NCI-H2171 treated with DMSO at 0.1 percent for 48 hours (cell line): ENCODE measurements at regions not wholly inside any gene's neighbourhood (a gene's known extent, or its start where the extent isn't known, plus 50 kb on each side); places are given as distances from the start of the nearest gene placed in this dataset.

ENCODE experiments used
- DNase-seq: peaks from one replicate; lab custom pipeline; 2025; lab: John Stamatoyannopoulos, UW

- DNase-seq, result no peak
These were observed 339.8 kb downstream of the PRDM2 start for GRCh38 chr1:14039582-14040430.

DNA sequence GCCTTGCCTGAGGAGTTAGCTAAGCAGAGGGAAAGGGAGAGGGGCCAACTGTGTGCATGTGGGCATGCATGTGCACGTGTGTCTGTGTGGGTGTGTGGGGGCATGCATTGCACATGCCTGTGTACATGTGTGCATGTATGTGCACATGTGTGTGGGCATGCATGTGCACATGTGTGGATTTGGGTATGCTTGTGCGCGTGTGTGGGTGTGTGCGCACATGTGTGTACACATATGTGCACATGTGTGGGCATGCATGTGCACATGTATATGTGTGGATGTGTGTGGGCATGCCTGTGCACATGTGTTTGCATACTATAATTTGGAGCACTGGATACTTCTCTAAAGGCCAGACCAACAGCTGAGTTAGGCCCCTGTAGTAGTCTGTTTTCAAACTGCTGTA, 350.0 kb downstream of the PRDM2 start:
- DNase-seq, result no peak

DNA sequence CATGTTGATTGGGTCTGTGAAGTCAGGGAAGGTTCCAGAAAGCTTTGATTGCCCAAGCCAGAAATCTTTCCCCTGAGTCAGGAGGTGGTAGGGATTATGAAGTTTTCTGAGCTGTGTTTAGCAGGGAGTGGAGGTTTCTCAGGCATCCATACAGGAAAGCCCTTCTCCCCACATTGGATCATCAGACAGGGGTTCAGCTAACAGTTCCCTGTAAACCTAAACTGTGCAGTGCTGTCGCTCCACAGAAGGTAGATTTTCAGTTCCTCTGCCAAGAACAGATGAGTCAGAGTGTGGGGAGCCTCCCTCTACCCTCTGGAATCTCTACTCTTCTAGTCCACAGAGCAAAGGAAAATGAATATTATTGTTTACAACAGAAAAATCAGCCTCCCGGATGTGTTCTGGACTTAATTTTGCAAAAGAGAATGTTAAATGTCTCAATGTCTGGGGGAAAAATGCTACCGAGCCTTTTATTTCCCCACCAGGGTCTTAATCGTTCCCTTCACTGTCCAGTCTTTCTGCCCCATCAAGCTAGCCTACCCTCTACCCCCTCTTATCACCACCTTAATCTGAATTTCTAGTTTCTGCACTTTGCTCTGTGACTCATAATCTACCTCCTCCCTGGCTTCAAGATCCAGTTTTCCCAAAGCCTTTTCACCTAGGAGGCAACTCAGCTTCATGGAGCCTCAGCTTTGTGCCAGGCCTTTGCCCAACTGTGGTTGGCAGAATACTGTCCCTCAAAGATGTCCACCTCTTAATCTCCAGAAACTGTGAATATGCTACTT, 355.6 kb downstream of the PRDM2 start:
- DNase-seq, result no peak

DNA sequence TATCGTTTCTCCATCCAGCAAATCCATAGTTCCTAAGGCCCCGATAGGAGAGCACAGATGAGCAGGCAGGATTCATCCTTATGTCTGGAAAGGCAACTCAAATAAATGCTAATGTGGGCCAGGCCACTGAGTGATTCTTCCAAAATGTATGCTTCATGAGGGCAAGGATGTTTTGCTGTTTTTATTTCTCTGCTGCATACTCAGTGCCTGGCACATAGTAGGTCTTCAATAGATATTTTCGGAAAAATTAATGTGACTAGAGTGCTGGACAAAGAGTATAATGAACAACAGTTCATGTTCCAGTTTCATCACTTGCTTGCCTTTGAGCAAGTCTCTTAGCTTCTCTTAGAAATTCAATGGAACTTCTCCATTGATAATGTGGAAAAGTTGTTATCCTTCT, 357.7 kb downstream of the PRDM2 start:
- DNase-seq, result no peak

GRCh38 chr1:14061204-14061603, 361.2 kb downstream of the PRDM2 start:
- DNase-seq, result no peak

DNA sequence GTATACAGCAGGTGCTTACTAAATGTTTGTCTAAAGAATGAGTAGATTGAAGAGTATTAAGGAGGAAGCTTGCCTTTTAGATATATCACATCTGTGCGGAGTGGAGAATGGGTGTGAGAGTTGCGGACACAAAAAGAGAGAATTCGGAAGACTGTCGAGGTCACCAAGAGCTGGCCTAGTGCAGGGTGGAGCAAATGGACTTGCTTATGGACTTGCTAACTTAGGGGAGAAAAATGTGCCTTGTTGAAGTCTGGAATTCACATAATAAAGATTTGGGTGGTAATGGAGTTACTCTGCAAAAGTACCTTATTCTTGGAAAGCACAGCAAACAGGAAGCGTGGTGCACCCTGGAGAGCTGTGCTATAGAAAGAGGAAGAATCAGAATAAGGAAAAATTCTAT, 361.7 kb downstream of the PRDM2 start:
- DNase-seq, result no peak

DNA sequence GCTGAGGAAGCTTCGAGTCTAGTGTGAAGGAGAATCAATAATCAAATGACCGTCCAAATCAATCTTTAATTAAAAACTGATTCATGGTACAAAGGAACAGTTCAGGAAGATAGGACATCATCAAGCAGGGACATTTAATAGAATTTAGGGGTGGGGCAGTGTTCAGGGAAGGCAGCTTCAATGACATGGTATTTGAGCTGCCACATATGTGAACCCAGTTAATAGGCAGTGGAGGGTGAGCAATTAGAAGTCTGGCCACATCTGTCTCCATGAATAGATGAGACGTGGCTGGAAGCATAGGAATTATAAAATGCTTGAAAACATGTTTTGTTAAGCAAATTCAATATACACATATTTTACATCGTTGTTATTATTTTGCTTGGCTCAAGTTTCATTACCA, 362.7 kb downstream of the PRDM2 start:
- DNase-seq, result peak; percentile 7

DNA sequence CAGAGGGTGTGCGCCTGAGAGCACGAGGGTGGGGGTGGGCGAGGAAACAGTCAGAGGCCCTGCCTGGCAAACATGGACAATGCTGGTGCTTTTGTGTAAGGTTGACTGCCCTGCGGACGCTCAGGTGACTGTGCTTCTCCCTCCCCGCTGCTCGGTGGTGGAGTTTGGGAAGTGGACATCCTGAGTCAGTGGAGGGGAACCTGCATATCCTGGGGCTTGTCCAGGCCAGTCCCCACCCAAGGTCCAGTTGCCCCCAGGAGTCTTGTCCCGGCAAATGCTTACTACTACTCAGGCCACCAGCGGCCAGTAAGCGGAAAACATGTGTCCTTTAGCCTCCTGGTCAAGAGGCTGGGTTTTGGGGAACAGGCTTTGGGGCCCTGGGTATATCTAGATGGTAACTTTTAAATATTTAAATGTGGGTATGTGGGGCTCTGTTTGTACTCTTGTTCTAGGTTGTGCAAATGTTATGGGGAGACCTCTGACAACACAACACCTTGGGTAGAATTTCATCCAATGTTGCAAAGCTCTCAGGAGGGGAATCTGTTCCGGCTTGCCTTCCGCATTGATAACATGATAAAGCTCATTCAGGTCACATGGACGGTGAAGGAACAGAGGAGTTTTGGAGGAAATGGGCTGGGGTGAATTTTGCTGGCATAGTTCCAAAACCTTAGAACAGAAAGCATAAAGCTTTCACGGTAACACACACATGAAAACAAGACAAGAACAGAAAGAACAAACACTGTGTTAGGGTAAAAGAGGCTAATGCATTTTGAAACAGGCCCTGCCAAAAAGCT, 364.9 kb downstream of the PRDM2 start:
- peak; percentile 23 for DNase-seq

DNA sequence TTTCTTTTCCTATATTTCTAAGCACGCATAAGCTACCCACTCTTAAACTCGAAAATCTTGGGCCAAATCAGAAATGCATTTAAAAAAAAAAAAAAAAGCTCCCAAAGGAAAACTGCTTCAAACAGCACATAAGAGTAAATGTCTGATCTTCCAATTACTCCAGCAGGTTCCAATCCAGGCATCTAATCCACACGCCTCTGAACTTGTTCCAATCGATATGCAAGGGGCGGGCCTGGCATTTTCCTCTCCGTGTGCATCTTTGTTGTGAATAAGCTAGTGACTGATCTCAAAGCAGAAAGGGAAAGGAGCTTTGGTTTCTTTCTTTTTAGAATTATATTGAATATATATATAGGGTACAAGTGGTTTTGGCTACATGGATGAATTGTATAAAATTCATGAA, 365.5 kb downstream of the PRDM2 start:
- peak; percentile 23 for DNase-seq

GRCh38 chr1:14067036-14067435, 367.0 kb downstream of the PRDM2 start:
- no peak for DNase-seq

DNA sequence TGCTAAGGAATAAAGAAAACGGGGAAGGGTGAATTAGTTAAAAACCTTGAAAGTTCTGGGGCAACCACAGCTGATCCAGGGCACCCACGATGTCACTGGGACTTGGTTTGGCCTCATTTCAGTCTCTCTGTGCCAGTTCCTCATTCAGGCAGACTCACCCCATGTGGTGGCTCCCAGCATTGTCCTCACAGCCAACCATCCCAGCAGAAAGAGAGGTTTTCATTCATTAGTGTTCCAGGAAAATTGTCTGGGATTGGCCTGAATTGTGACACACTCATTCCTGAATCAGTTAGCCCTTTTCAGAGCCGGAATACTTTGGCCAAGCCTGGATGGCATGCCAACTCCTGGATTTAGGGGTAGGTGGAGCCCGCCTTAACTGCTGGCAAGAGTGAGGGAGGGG, 367.7 kb downstream of the PRDM2 start:
- no peak for DNase-seq

GRCh38 chr1:14071581-14071980, 371.6 kb downstream of the PRDM2 start:
- DNase-seq, result no peak

DNA sequence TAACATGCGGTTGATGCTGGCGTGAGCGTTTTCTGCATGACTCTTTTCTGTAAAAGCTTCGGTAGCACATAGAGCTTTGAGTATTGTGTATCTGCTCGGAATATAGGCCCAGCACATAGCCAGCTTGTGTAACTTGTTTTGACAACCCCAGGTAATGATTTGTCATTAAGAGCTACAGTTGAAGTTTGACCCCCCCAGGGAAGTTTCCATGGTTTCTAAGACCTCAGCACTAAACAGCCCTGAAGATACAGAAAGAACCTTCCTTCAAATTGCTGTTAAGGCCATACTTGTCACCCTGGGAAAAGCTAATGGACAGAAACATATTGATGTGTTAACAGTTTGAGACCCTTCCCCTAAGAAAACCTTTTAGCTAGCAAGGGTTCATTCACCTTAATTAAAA, 380.7 kb downstream of the PRDM2 start:
- DNase-seq, result no peak

GRCh38 chr1:14082331-14082730, 382.3 kb downstream of the PRDM2 start:
- DNase-seq, result no peak

DNA sequence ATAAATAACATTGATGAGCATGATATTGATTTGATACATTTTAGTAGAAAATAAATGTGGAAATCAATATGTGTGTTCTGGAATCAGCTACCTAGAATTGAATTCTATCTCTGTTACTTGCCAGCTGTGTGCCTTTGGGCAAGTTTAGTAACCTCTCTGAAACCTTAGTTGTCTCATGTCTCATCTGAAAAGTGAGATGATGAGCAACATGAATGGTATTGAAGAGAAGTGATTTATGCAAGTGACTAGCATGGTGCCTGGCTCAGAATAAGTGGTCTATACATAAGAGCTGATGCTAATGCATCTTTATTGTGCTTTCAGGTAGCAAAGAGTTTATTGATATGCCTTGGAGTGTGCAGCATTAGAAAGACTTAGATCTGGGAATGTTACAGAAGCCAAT, 383.3 kb downstream of the PRDM2 start:
- DNase-seq, result no peak

- no peak for DNase-seq
These were observed 383.7 kb downstream of the PRDM2 start for GRCh38 chr1:14083706-14084105.

- DNase-seq, result no peak
These were observed 390.1 kb downstream of the PRDM2 start for GRCh38 chr1:14090062-14090461.

DNA sequence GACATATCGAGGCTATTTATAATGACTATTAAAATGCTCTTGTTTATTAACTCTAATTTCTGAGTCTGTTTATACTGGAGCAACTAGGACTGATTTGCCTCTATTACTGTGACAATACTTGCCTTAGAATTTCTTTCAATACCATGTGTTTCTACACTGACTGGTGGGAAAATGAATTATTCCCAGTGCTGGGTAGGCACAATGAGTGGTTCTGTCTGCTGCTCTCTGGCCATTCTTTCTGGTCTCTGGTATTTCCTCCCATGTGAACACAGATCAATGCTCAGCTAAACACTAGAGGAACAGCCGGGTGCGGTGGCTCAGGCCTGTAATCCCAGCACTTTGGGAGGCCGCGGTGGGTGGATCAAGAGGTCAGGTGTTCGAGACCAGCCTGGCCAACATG, 390.5 kb downstream of the PRDM2 start:
- DNase-seq, result no peak

DNA sequence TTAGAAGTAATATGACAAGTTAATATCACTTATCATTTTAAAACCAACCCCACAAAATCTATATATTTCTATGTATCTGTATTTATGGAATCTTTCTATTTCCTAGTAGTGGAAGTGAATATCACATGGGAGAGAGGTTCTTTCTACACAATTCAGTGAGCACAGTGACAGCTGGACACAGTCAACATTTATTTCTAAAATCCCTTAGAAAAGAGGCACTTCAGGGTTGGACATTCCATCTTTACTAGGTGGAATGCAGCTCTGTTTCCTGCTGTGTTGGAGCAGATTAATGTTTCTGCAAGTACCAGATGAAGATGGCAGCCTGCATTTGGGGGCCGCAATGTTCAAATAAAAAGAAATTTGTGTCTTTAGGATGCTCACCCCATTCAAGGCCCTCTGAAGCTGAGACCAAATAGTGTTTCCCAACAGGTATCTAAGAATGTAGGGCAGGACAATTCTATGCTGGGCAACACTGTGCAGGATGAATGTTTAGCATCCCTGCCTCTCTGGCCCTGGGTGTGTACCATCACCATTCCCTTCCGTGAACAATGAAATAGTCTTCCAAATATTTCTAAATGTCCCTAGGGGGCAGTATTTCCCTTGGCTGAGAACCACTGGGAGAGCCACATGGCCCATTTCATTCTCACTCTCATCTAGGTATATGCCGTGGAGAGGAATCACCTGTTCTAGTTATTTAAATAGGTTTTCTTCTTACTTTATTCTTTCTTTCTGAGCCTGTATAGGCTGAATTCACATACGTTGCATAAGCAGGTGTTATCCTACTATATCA, 394.8 kb downstream of the PRDM2 start:
- DNase-seq, result peak; percentile 10

GRCh38 chr1:14098294-14098913, 398.4 kb downstream of the PRDM2 start:
- no peak for DNase-seq

DNA sequence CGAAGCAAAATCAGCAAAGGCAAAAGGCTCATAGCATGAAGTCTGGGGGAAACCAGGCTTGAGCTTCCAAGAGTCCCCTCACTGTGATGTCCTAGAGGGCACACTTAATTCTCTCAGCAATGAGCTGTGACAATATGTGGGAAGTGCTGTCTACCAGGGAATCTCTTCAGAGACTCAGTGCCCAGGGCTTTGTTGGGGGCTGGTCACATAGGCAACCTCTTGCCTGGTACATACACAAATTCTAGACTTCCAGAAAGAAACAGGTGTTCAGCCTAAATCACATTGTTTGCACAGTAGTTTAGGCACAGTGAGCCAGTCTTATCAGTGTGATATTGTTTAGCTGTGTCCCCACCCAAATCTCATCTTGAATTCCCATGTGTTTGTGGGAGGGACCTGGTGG, 400.5 kb downstream of the PRDM2 start:
- DNase-seq, result no peak
